H9 (cell line): ENCODE measurements at regions not wholly inside any gene's neighbourhood (a gene's known extent, or its start where the extent isn't known, plus 50 kb on each side); places are given as distances from the start of the nearest gene placed in this dataset.

ENCODE experiments used
- DNase-seq: peaks from one replicate; pipeline ENCODE4 v3.0.0-alpha.2; 2017
- H2AFZ ChIP-seq: one replicate; pipeline ENCODE4 v1.6.1; 2013; ENCODE audit warnings: mild to moderate bottlenecking, low read length, control low read depth, moderate library complexity
- H2AK5ac ChIP-seq: 2 replicates; pipeline ENCODE4 v1.6.1; 2013; ENCODE audit warnings: low read length, control low read depth, mixed read lengths; ENCODE audit not compliant: insufficient read length
- H2BK120ac ChIP-seq: one replicate; pipeline ENCODE4 v1.6.1; 2013; ENCODE audit warnings: low read depth, mild to moderate bottlenecking, low read length, control low read depth, inconsistent platforms; ENCODE audit not compliant: poor library complexity, severe bottlenecking
- H2BK12ac ChIP-seq: 2 replicates; pipeline ENCODE4 v1.6.1; 2013; ENCODE audit warnings: low read length, control low read depth, mixed read lengths, low read depth; ENCODE audit not compliant: insufficient read length
- H2BK15ac ChIP-seq: 2 replicates; pipeline ENCODE4 v1.6.1; 2013; ENCODE audit warnings: low read depth, low read length, control low read depth
- H2BK20ac ChIP-seq: one replicate; pipeline ENCODE4 v1.6.1; 2013; ENCODE audit warnings: low read depth, mild to moderate bottlenecking, low read length, control low read depth, inconsistent platforms; ENCODE audit not compliant: poor library complexity, severe bottlenecking
- H2BK5ac ChIP-seq: 2 replicates; pipeline ENCODE4 v1.6.1; 2013; ENCODE audit warnings: low read length, control low read depth, mixed read lengths; ENCODE audit not compliant: insufficient read length
- H3K14ac ChIP-seq: 2 replicates; pipeline ENCODE4 v1.6.1; 2013; ENCODE audit warnings: low read length, control low read depth; ENCODE audit not compliant: insufficient read depth
- H3K18ac ChIP-seq: 2 replicates; pipeline ENCODE4 v1.6.1; 2013; ENCODE audit warnings: low read depth, mild to moderate bottlenecking, mixed read lengths, low read length, control low read depth; ENCODE audit not compliant: insufficient read length
- H3K23ac ChIP-seq: 2 replicates; pipeline ENCODE4 v1.6.1; 2013; ENCODE audit warnings: low read length, control low read depth, mixed read lengths, low read depth; ENCODE audit not compliant: insufficient read length
- H3K23me2 ChIP-seq: 2 replicates; pipeline ENCODE4 v1.6.1; 2013; ENCODE audit warnings: low read depth, mild to moderate bottlenecking, mixed read lengths, low read length, control low read depth; ENCODE audit not compliant: insufficient read length, poor library complexity, severe bottlenecking
- H3K27ac ChIP-seq: 2 replicates; pipeline ENCODE4 v1.5.1; 2013; ENCODE audit warnings: low read length, control low read depth, mixed read lengths, low read depth; ENCODE audit not compliant: insufficient read length
- H3K27me3 ChIP-seq: 2 replicates; pipeline ENCODE4 v1.6.1; 2013; ENCODE audit warnings: low read length, control low read depth, inconsistent platforms; ENCODE audit not compliant: insufficient read depth
- H3K4ac ChIP-seq: 2 replicates; pipeline ENCODE4 v1.6.1; 2013; ENCODE audit warnings: low read depth, mild to moderate bottlenecking, control low read depth, inconsistent platforms, low read length, moderate library complexity
- H3K4me1 ChIP-seq: 2 replicates; pipeline ENCODE4 v1.6.1; 2013; ENCODE audit warnings: low read length, control low read depth, inconsistent platforms; ENCODE audit not compliant: insufficient read depth
- H3K4me2 ChIP-seq: 2 replicates; pipeline ENCODE4 v1.6.1; 2013; ENCODE audit warnings: low read length, control low read depth, mixed read lengths; ENCODE audit not compliant: insufficient read length, insufficient read depth
- H3K56ac ChIP-seq: 2 replicates; pipeline ENCODE4 v1.6.1; 2013; ENCODE audit warnings: low read depth, mild to moderate bottlenecking, mixed read lengths, low read length, control low read depth; ENCODE audit not compliant: insufficient read length
- H3K79me1 ChIP-seq: 2 replicates; pipeline ENCODE4 v1.6.1; 2013; ENCODE audit warnings: low read depth, mild to moderate bottlenecking, moderate library complexity, low read length, control low read depth, inconsistent platforms; ENCODE audit not compliant: insufficient read depth, poor library complexity, severe bottlenecking
- H3K79me2 ChIP-seq: 2 replicates; pipeline ENCODE4 v1.6.1; 2013; ENCODE audit warnings: low read length, control low read depth, inconsistent platforms; ENCODE audit not compliant: insufficient read depth
- H3K9ac ChIP-seq: 2 replicates; pipeline ENCODE4 v1.6.1; 2013; ENCODE audit warnings: low read length, control low read depth, mixed read lengths; ENCODE audit not compliant: insufficient read length; ENCODE audit errors: extremely low read depth
- H3K9me3 ChIP-seq: one replicate; pipeline ENCODE4 v1.6.1; 2013; ENCODE audit warnings: low read depth, low read length, inconsistent platforms; ENCODE audit not compliant: control insufficient read depth
- H3T11ph ChIP-seq: one replicate; pipeline ENCODE4 v1.6.1; 2013; ENCODE audit warnings: mild to moderate bottlenecking, low read length, control low read depth, inconsistent platforms
- H4K20me1 ChIP-seq: one replicate; pipeline ENCODE4 v1.6.1; 2013; ENCODE audit not compliant: control insufficient read depth, insufficient read length, insufficient read depth
- H4K5ac ChIP-seq: 2 replicates; pipeline ENCODE4 v1.6.1; 2013; ENCODE audit warnings: low read depth, mild to moderate bottlenecking, mixed read lengths, low read length, control low read depth; ENCODE audit not compliant: insufficient read length
- H4K8ac ChIP-seq: replicated peaks from 2 replicates; pipeline ENCODE4 v1.6.1; 2013; ENCODE audit warnings: low read length, control low read depth, mixed read lengths, low read depth; ENCODE audit not compliant: insufficient read length
- H4K91ac ChIP-seq: 2 replicates; pipeline ENCODE4 v1.6.1; 2013; ENCODE audit warnings: low read depth, mild to moderate bottlenecking, moderate library complexity, mixed read lengths, low read length, control low read depth; ENCODE audit not compliant: insufficient read length
- H3K27ac Mint-ChIP-seq, 3 experiments: 2 replicates in 2 of 3; 3 replicates in 1 of 3; pipeline ENCODE4 v1.8.0; 2020 to 2021; ENCODE audit warnings: mixed read lengths in 3 of 3, mild to moderate bottlenecking in 1 of 3, moderate library complexity in 1 of 3
- H3K27me3 Mint-ChIP-seq: 2 replicates; pipeline ENCODE4 v1.8.0; 2021; ENCODE audit warnings: low read depth, mild to moderate bottlenecking, moderate library complexity, mixed read lengths
- H3K36me3 Mint-ChIP-seq, 3 experiments: 2 replicates in 2 of 3; 3 replicates in 1 of 3; pipeline ENCODE4 v1.8.0; 2020 to 2021; ENCODE audit warnings: low read depth in 3 of 3, mixed read lengths in 3 of 3; ENCODE audit not compliant: insufficient read depth in 1 of 3
- H3K4me1 Mint-ChIP-seq, 2 experiments: 2 replicates each; pipeline ENCODE4 v1.8.0; 2020; ENCODE audit warnings: mixed read lengths in 2 of 2
- H3K4me3 Mint-ChIP-seq, 2 experiments: 2 replicates in 1 of 2; 3 replicates in 1 of 2; pipeline ENCODE4 v1.8.0; 2020 to 2021; ENCODE audit warnings: mild to moderate bottlenecking in 2 of 2, mixed read lengths in 2 of 2, moderate library complexity in 1 of 2
- H3K9me3 Mint-ChIP-seq, 2 experiments: 2 replicates in 1 of 2; 3 replicates in 1 of 2; pipeline ENCODE4 v1.8.0; 2020; ENCODE audit warnings: mild to moderate bottlenecking in 2 of 2, mixed read lengths in 2 of 2, moderate library complexity in 1 of 2
- CTCF ChIP-seq: fragments of 200-600 bp; sonication (generic); conservative IDR thresholded peaks from 3 replicates; pipeline ENCODE4 v1.8.0; 2021; ENCODE audit warnings: antibody characterized with exemption, mild to moderate bottlenecking
- WGBS: extraction: QIAGEN DNeasy Blood & Tissue Kit; methylation state at CpG from one replicate; pipeline ENCODE4 v1.1.7; 2013; ENCODE audit warnings: missing lambda C conversion rate, low lambda C conversion rate, mixed read lengths; ENCODE audit not compliant: insufficient read length; ENCODE audit errors: extremely low coverage; 5-methylcytosine and 5-hydroxymethylcytosine counted together

DNA sequence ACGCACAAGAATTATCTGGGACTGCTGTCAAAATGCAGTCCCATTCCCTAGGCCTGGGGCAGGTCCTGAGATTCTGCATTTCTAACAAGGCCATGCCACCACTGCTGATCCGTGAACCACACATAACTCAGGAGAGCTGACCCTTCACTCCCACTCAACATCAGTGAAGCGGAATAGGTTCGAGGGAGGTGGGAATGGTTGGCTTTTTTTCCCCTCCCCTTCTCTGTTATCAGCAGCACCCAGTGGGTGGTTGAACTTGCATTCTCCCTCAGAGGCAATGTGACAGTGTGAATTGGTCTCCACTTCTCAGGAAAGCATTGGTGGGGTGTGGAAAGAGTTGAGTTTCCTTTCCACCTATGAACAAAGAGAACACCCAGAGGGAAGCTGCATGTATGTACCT lies 344.3 kb downstream of the GADD45G start:
- no peaks in the 10 kb centered on the region for H3K79me2 ChIP-seq
- no peak for DNase-seq
- no peak overlapping the region for H3K27ac ChIP-seq
- no peak overlapping the region for H2BK5ac ChIP-seq
- Mint-ChIP-seq H3K27ac (no peak overlapping the region), H3K27me3 (peaks cover 6% of the 10 kb centered on the region), H3K4me3 (no peak overlapping the region), H3K4me1 (peaks cover 21 to 29% of the 10 kb centered on the region in 2 experiments), H3K36me3 (peaks cover 0 to 14% (median 0%) of the 10 kb centered on the region in 3 experiments; a peak in 1 of 7 replicates), H3K9me3 (peaks cover 7 to 9% of the 10 kb centered on the region in 2 experiments)
- peaks cover 5% of the 10 kb centered on the region; the same call in 1 of the 2 replicates for H3K4me1 ChIP-seq
- no peaks in the 10 kb centered on the region for H3K9me3 ChIP-seq
- no peaks in the 10 kb centered on the region for H3K79me1 ChIP-seq
- no peak overlapping the region for H2BK12ac ChIP-seq
- H2AK5ac ChIP-seq = no peak overlapping the region
- H4K8ac ChIP-seq = no peak overlapping the region
- no peak for TF ChIP-seq CTCF
- H4K20me1 ChIP-seq = no peaks in the 10 kb centered on the region
- no peak overlapping the region for H3T11ph ChIP-seq
- H3K18ac ChIP-seq = no peak overlapping the region
- H2BK15ac ChIP-seq = no peak overlapping the region
- H4K91ac ChIP-seq = no peak overlapping the region
- H3K9ac ChIP-seq = no peak overlapping the region
- H4K5ac ChIP-seq = no peak overlapping the region
- no peaks in the 10 kb centered on the region for H3K27me3 ChIP-seq
- no peak overlapping the region for H3K4ac ChIP-seq
- no peak overlapping the region for H3K4me2 ChIP-seq
- H3K14ac ChIP-seq = no peak overlapping the region
- WGBS = no CpG with 5 or more reads among the region's 4 CpGs
- H3K56ac ChIP-seq = no peak overlapping the region
- no peak overlapping the region for H3K23ac ChIP-seq
- H2BK20ac ChIP-seq = no peak overlapping the region
- H3K23me2 ChIP-seq = no peaks in the 10 kb centered on the region
- H2AFZ ChIP-seq = no peak overlapping the region
- no peak overlapping the region for H2BK120ac ChIP-seq
